ENCODE measurements at regions not wholly inside any gene's neighbourhood (a gene's known extent, or its start where the extent isn't known, plus 50 kb on each side); places are given as distances from the start of the nearest gene placed in this dataset.

DNA sequence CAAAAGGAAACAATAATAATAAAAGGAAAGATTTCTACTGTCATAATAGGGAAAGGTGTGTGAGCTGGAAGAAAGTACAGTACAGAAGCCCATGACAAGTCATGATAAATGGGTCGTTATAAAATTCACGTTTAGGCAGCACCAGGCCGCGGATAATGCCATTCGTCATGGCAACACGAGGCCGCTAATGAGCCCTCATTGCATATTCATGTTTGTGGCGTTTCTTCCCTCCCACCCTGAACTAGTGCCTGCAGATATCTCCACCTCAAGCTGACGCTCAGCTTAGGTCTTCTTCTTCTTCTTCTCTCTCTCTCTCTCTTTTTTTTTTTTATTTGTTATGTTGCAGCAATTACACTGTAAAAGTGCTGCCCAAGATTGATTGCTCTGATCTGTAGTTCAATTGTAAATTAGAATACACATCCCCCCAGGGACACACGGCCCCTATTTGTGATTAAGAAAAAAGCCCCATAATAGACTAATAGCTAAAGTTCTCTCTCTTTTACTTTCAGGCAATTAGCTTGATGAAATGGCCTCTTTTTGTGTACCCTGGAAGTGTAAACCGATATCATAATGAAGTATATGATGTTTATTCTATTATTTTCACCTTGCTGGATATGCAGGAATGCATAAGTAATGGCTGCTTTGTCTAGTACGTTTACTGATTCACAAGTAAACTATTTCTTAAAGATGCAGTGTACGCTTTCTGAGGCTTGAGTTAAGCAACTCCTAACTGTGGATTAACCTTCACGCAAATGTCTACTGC, 61.9 kb upstream of the NR2F2 start:
- no peak for DNase-seq

DNA sequence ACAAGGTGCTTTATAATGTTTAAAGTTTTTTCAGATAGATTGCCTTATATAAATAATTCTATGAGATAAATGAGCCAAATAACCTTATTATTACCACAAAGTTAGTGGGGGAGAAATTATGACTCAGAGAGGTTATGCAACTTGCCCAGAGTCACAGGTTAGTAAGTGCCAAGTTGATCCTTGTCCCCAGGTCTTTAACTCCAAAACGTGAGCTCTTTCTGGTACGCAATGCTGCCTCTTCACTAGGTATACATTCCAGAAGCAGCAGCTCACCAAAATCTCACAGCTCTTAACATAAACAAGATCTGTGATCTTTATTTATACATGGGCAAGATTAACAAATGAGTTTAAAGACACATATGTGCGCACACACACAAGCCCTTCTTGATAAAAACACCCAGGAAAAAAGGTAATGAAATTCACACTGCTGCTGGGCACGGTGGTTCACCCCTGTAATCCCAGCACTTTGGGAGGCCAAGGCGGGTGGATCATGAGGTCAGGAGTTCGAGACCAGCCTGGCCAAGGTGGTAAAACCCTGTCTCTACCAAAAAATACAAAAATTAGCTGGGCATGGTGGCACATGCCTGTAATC, 59.8 kb upstream of the NR2F2 start:
- DNase-seq, result no peak

DNA sequence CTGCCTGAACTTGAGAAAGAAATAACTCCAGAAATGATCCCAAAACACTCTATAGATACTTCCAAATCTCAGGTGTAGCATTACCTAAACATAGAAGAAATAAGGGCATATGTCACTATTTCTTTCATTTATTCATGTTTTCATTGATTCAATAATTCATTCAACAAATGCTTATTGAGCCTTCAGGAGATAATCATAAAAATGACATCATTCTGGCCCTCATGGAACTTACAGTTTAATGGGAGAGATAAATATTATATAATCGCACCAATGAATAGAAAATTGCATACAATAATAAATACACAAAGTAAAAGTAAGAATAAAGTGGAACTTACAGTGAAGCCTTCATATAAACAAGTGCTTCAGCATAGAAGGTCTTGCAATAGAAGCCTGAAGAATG, 58.1 kb upstream of the NR2F2 start:
- no peak for DNase-seq

DNA sequence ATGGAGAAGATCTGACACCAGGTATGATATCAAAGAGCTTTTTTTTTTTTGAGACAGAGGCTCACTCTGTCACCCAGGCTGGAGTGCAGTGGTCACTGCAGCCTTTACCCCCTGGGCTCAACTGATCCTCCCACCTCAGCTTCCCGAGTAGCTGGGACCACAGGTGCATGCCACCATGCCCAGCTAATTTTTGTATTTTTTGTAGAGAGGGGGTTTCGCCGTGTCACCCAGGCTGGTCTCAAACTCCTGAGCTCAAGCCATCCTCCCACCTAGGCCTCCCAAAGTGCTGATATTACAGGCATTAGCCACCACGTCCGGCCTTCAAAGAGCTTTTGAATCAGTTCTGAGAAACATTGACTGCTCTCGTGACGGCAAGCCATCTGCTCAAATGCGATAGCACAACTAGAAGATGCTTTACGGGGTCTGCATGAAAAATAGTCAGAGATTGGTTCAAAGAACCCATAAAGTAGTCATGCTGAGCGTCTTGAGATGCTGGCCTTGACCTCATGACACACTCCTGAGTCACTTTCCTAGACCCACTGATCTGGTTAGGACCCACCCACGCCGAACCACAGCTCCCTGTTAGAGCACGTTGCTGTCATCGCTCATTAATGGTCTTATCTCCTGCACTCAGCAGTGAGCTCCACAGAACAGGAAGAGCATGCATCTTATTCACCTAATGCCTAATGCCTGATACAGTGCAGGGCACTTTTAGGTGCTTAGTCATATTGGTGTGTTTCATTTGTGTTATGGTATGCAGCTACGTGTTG, 57.0 kb upstream of the NR2F2 start:
- no peak for DNase-seq

DNA sequence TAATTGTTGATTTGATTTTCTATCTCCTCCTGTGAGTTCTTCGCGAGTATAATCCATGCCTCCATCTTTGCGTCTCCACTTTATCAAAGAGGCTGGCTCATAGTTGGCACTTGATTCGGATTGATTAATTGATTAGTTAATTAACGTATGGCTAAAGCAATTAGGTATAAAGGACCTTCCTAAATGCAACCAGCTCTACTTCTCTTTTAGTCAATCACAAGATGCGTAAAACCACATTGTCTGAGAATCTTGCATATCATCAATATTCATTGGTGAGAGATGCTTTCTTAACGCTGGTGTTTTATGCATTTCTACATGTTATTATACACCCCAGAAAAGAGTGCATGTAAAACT, 56.4 kb upstream of the NR2F2 start:
- no peak for DNase-seq

DNA sequence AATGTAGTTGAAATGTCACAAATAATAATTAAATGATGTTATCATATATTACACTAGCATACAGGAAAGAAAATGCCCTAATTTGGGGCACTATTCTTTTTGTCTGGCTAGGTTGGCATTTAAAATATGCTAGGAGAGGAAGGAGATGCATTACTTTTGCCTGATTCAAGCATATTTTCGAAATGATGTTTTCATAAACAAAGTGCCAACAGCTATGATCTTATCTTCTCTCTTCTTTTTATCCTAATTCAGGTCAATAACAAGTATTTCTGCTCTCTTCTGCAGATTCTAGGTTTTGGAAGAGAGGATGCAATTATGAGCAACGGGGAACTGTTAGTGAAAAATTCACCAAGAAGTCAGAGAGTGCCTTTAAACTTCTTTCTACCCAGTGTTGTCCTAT, 55.8 kb upstream of the NR2F2 start:
- no peak for DNase-seq

DNA sequence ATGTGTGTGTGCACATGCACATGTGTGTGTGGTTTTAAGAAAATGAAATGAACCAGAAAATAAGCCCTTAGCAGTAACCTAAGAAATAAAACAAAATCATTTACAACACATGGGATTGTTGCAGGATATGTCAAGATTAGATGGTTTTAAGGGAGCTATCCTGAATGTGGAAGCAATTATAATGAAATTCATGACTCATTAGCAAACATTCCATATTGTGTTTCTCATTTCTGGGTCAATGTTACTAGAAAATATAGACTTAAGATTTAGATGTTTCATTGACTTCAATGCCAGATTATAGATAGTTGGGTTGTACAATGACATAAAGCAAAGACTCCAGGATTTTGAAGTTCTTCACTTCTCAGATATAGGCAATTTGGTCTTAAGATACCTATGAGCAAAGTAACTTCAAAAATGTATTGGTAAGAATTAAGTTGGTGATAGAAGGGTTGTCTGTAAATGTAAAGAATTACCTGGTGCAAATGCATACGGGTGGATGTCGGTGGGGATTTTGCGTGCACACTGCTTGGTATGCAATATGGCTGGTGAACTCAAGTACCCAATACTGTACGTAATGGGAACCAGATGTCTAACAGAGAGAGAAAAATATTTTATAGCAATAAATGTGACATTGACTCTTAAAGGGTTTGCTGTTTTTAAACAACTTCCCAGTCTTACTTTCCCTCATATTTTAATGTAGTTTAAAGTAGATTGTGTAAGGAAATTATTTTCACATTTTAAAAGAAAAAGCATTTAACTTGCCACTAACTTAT, 53.9 kb upstream of the NR2F2 start:
- no peak for DNase-seq
